GM11168 (cell line): ENCODE measurements at regions not wholly inside any gene's neighbourhood (a gene's known extent, or its start where the extent isn't known, plus 50 kb on each side); places are given as distances from the start of the nearest gene placed in this dataset.

Experiments used
- in situ Hi-C: fragments of 300-500 bp; cut with MboI; formaldehyde crosslinking; loops from one replicate; pipeline ENCODE4 v1.12.0; 2022; ENCODE audit warnings: low sequenced_read_pairs; ENCODE audit not compliant: unreplicated experiment

GRCh38 chr5:91436241-91436640, 53.1 kb upstream of the ARRDC3 start:
- in situ Hi-C loops, result no loop called here

GRCh38 chr5:91434348-91434747, 51.2 kb upstream of the ARRDC3 start:
- in situ Hi-C loops, result no loop called here

- in situ Hi-C loops, result no loop called here
These were observed 50.7 kb upstream of the ARRDC3 start for GRCh38 chr5:91433861-91434260.
